ENCODE measurements at regions not wholly inside any gene's neighbourhood (a gene's known extent, or its start where the extent isn't known, plus 50 kb on each side); places are given as distances from the start of the nearest gene placed in this dataset.
"Not testable (repeated sequence)": the region's sequence is repeated elsewhere in the genome, so short reads cannot be mapped to it uniquely, and the experiment has no call there.

GRCh38 chr4:116005037-116005805, 891.8 kb upstream of the NDST4 start:
- DNase-seq: no peak

- no peak for DNase-seq
Measured at GRCh38 chr4:116001291-116001690, 887.9 kb upstream of the NDST4 start.

- DNase-seq: no peak
Measured at GRCh38 chr4:115986573-115986972, 873.2 kb upstream of the NDST4 start.

- not testable (repeated sequence) for DNase-seq
Measured at GRCh38 chr4:115975421-115976001, 862.1 kb upstream of the NDST4 start.

- no peak for DNase-seq
Measured at GRCh38 chr4:115973768-115974167, 860.3 kb upstream of the NDST4 start.

- no peak for DNase-seq
Measured at GRCh38 chr4:115972967-115973366, 859.5 kb upstream of the NDST4 start.

- DNase-seq: no peak
Measured at GRCh38 chr4:115970859-115971258, 857.4 kb upstream of the NDST4 start.

GRCh38 chr4:115969756-115970155, 856.3 kb upstream of the NDST4 start:
- no peak for DNase-seq

GRCh38 chr4:115965588-115965987, 852.2 kb upstream of the NDST4 start:
- DNase-seq: no peak

GRCh38 chr4:115956054-115956796, 842.8 kb upstream of the NDST4 start:
- DNase-seq: not testable (repeated sequence)

GRCh38 chr4:115950806-115951205, 837.4 kb upstream of the NDST4 start:
- DNase-seq: no peak

- not testable (repeated sequence) for DNase-seq
Measured at GRCh38 chr4:115949974-115950743, 836.7 kb upstream of the NDST4 start.

GRCh38 chr4:115945026-115945425, 831.6 kb upstream of the NDST4 start:
- no peak for DNase-seq

- no peak for DNase-seq
Measured at GRCh38 chr4:115944146-115944905, 830.9 kb upstream of the NDST4 start.

GRCh38 chr4:115938764-115939443, 825.5 kb upstream of the NDST4 start:
- no peak for DNase-seq

GRCh38 chr4:115929373-115929772, 816.0 kb upstream of the NDST4 start:
- DNase-seq: no peak

- no peak for DNase-seq
Measured at GRCh38 chr4:115927382-115927781, 814.0 kb upstream of the NDST4 start.

GRCh38 chr4:115923152-115923551, 809.7 kb upstream of the NDST4 start:
- no peak for DNase-seq

- no peak for DNase-seq
Measured at GRCh38 chr4:115920637-115921036, 807.2 kb upstream of the NDST4 start.

- DNase-seq: no peak
Measured at GRCh38 chr4:115918149-115918548, 804.7 kb upstream of the NDST4 start.

GRCh38 chr4:115906428-115906827, 793.0 kb upstream of the NDST4 start:
- DNase-seq: no peak

GRCh38 chr4:115883847-115884246, 770.4 kb upstream of the NDST4 start:
- DNase-seq: no peak

Data from CD4-positive, alpha-beta T cell treated with Interleukin-6 for 4 hours (primary cell).